Activated T-cell treated with anti-CD3 and anti-CD28 coated beads, Interleukin-2, amount 50 U/mL, for 72 hours (primary cell): ENCODE measurements at regions not wholly inside any gene's neighbourhood (a gene's known extent, or its start where the extent isn't known, plus 50 kb on each side); places are given as distances from the start of the nearest gene placed in this dataset.

Source experiments
- ATAC-seq, 2 donors: fragments of 150-1000 bp; cut with Tn5 transposase; replicated peaks in 1 of 2; 2 replicates each; pipeline ENCODE4 v1.10.0; 2021; ENCODE audit warnings: moderate library complexity in 2 of 2, mild to moderate bottlenecking in 1 of 2
- DNase-seq, 2 donors: peaks; one replicate each; pipeline ENCODE4 v3.0.0; 2021 to 2022; ENCODE audit warnings: mixed read lengths in 1 of 2
- H3K27ac Mint-ChIP-seq: one replicate; pipeline ENCODE4 v1.8.0; 2022; ENCODE audit warnings: mild to moderate bottlenecking, moderate library complexity, mixed read lengths
- H3K27me3 Mint-ChIP-seq: one replicate; pipeline ENCODE4 v1.8.0; 2022; ENCODE audit warnings: low read depth, mixed read lengths
- H3K36me3 Mint-ChIP-seq, 2 donors: one replicate each; pipeline ENCODE4 v1.8.0; 2022; ENCODE audit warnings: mixed read lengths in 2 of 2, mild to moderate bottlenecking in 1 of 2; ENCODE audit not compliant: insufficient read depth in 2 of 2
- H3K4me1 Mint-ChIP-seq: one replicate; pipeline ENCODE4 v1.8.0; 2022; ENCODE audit warnings: low read depth, mixed read lengths
- H3K4me3 Mint-ChIP-seq, 2 donors: one replicate each; pipeline ENCODE4 v1.8.0; 2022; ENCODE audit warnings: mild to moderate bottlenecking in 2 of 2, mixed read lengths in 2 of 2, moderate library complexity in 2 of 2
- H3K9me3 Mint-ChIP-seq, 2 donors: one replicate each; pipeline ENCODE4 v1.8.0; 2022; ENCODE audit warnings: mixed read lengths in 2 of 2

DNA sequence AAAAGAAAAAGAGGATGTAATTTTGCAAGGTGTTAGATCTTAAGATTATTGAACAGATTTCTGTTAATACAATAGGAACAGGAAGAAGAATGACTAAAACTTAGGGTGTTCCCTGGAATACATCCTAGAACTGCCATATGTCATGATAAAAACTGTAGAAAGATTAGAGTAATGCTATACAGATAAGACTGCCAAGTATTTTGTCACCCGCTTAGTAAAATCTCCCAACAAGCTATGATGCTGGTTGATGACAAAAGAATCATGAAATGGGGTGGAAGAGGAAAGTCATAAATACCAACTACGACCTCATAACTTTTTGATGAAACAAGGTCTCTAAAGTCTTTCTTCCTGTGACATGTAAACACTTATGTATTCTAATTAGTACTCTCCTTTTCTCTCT, 163.6 kb upstream of the COL3A1 start:
- H3K4me1 Mint-ChIP-seq = no peaks in the 10 kb centered on the region
- no peak overlapping the region for H3K4me3 Mint-ChIP-seq
- H3K36me3 Mint-ChIP-seq = no peaks in the 10 kb centered on the region
- H3K9me3 Mint-ChIP-seq = peaks cover 1 to 3% of the 10 kb centered on the region in 2 donors
- no peaks in the 10 kb centered on the region for H3K27me3 Mint-ChIP-seq
- ATAC-seq (no peak), DNase-seq (no peak)
- no peak overlapping the region for H3K27ac Mint-ChIP-seq

DNA sequence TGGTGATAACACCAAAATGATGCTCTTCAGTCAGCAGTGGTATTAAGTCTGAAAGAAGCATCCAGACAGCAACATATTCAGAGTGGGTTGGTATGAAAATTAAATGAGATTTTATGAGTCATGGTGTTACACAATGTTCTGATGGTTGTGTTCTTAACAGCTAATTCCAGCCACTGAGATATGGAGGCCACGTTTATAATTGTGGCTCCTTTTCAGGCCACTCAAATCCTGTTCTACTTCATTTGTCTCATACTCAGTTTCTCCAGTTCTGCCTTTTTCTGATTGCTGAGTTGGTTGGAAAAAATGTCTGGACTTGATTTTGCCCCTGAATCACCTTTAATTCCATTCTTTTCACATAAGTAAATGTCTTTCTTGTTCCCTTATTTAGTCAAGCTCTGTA, 162.7 kb upstream of the COL3A1 start:
- Mint-ChIP-seq H3K4me1 (no peaks in the 10 kb centered on the region), H3K27me3 (no peaks in the 10 kb centered on the region), H3K27ac (no peak overlapping the region), H3K9me3 (peaks cover 1% of the 10 kb centered on the region in 2 donors), H3K4me3 (no peak overlapping the region), H3K36me3 (no peaks in the 10 kb centered on the region)
- no peak for DNase-seq
- no peak for ATAC-seq

DNA sequence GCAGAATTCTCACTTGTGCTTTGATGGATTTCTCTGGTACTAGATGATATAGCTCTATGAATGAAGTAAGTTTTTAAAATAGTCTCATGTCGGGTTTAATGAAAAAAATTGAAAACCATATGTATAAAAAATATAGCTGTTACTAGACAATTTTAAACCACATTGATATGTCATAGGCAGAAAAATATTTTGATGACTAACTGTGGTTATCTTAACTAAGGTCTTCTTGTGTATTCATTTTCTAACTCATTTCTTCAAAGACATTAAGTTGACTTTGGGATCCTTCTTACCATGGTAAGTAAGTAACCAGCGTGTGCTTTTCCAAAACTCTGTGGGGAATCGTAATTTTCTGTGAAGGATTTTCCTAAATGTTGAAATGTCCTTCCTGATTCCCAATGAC, 160.9 kb upstream of the COL3A1 start:
- no peak overlapping the region for H3K4me3 Mint-ChIP-seq
- H3K9me3 Mint-ChIP-seq = peaks cover 0 to 1% of the 10 kb centered on the region in 2 donors
- no peaks in the 10 kb centered on the region for H3K4me1 Mint-ChIP-seq
- no peaks in the 10 kb centered on the region for H3K27me3 Mint-ChIP-seq
- H3K27ac Mint-ChIP-seq = no peak overlapping the region
- no peaks in the 10 kb centered on the region for H3K36me3 Mint-ChIP-seq
- ATAC-seq (no peak), DNase-seq (no peak)

DNA sequence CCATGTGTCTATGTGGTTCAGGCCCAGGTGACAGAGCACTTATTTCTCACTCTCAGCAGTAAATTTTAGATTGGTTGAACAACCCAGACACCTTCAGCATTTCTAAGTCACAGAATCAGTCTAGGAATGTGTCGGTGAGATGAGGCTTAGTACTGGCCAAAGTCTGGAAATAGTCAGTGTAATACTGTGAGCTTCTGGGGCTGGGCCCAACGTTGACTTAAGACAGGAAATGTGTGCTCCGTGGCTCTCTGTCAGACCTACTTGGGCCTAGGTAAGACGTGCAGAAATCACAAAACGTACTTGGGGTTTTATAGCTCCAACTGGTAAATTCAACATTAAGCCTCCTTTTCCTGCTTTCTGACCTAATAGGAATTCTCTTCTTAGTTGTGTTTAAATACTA, 160.3 kb upstream of the COL3A1 start:
- Mint-ChIP-seq H3K4me3 (no peak overlapping the region), H3K36me3 (no peaks in the 10 kb centered on the region), H3K27me3 (no peaks in the 10 kb centered on the region), H3K9me3 (peaks cover 0 to 1% of the 10 kb centered on the region in 2 donors), H3K4me1 (no peaks in the 10 kb centered on the region), H3K27ac (no peak overlapping the region)
- DNase-seq (no peak), ATAC-seq (no peak)

DNA sequence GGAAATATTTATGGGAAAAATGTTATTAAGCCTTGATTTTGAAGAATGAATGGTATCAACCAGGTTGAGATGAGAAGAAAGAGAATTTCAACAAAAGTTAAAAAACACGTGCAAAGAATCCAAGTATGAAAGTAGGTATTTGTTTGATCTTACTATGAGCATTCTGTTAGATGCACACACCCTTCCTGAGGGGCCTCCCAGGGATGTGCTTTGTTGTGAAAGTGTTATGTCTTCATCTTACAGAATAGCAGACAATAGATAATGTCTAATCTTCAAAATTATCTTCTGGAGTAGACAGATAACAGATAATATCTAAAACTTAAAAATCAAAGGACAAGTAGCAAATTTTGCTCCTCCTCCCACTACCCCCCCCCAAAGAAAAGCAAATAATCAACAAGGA, 155.2 kb upstream of the COL3A1 start:
- peak overlapping the region; percentile 46 for H3K27ac Mint-ChIP-seq
- no peaks in the 10 kb centered on the region for H3K36me3 Mint-ChIP-seq
- no peaks in the 10 kb centered on the region for H3K4me1 Mint-ChIP-seq
- H3K9me3 Mint-ChIP-seq = peaks cover 0 to 5% of the 10 kb centered on the region in 2 donors
- no peak overlapping the region for H3K4me3 Mint-ChIP-seq
- DNase-seq (no peak), ATAC-seq (no peak)
- H3K27me3 Mint-ChIP-seq = no peaks in the 10 kb centered on the region

DNA sequence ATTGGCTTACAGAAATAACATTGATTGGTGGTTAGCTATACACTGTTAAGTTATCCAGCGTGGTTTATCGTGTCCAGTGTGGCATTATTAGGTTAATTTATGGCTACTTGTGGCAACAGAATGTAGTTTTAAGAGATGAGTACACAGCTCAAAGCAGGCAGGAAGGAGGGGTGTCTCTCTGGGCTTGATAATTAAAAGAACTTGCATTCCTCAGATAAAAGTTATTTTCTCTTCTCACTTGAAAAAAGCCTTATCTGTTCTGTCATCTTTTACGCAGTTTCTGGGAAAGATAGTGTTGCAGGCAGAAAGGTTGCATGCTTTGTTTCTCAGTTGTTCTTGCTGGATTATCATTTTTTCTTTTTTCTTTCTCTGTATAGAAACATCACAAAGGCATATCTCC, 154.4 kb upstream of the COL3A1 start:
- H3K4me3 Mint-ChIP-seq = no peak overlapping the region
- H3K36me3 Mint-ChIP-seq = no peaks in the 10 kb centered on the region
- no peak for ATAC-seq
- no peaks in the 10 kb centered on the region for H3K27me3 Mint-ChIP-seq
- H3K27ac Mint-ChIP-seq = no peak overlapping the region
- no peaks in the 10 kb centered on the region for H3K4me1 Mint-ChIP-seq
- DNase-seq = no peak
- H3K9me3 Mint-ChIP-seq = peaks cover 0 to 5% of the 10 kb centered on the region in 2 donors

DNA sequence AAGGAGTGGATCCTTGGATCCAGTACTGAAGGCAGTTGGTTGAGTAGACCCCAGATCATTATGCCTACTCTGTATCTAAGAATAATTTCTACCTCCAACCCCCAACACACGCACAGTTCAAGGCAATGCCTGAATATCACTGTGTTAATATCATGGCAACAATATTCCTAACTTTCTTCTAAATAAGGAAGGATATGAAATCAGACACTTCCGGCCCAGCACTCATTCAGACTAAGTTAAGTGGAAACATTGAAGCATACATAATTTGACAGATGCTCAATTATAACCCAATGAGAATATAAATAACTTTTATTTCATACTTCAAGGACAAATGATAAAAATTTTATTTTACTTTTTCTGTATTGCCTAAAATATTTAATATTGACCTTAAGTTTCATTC, 153.6 kb upstream of the COL3A1 start:
- no peaks in the 10 kb centered on the region for H3K27me3 Mint-ChIP-seq
- H3K27ac Mint-ChIP-seq = no peak overlapping the region
- H3K9me3 Mint-ChIP-seq = peaks cover 0 to 5% of the 10 kb centered on the region in 2 donors
- no peak overlapping the region for H3K4me3 Mint-ChIP-seq
- no peaks in the 10 kb centered on the region for H3K4me1 Mint-ChIP-seq
- ATAC-seq (no peak), DNase-seq (no peak)
- no peaks in the 10 kb centered on the region for H3K36me3 Mint-ChIP-seq

DNA sequence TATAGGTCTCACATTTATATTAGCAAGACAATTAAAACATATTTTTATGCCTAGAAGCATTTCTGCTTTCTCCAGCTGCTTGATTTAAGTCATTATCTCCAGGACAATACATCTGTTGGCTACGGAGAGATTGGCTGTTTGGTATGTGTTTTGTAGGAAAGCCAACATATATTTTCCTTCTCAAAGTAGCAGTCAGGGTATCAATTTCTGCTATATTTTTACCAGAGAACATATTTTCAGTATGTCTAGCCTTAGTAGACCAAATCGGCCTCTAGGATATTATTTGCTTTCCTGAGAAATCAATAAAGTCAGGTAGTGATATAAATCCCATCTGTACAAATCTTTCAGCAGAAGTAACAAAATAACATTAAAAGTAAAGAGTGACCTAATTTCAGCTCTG, 150.0 kb upstream of the COL3A1 start:
- no peaks in the 10 kb centered on the region for H3K36me3 Mint-ChIP-seq
- H3K4me1 Mint-ChIP-seq = no peaks in the 10 kb centered on the region
- DNase-seq (no peak), ATAC-seq (no peak)
- no peak overlapping the region for H3K4me3 Mint-ChIP-seq
- no peak overlapping the region for H3K27ac Mint-ChIP-seq
- H3K9me3 Mint-ChIP-seq = peaks cover 0 to 5% of the 10 kb centered on the region in 2 donors
- no peaks in the 10 kb centered on the region for H3K27me3 Mint-ChIP-seq

DNA sequence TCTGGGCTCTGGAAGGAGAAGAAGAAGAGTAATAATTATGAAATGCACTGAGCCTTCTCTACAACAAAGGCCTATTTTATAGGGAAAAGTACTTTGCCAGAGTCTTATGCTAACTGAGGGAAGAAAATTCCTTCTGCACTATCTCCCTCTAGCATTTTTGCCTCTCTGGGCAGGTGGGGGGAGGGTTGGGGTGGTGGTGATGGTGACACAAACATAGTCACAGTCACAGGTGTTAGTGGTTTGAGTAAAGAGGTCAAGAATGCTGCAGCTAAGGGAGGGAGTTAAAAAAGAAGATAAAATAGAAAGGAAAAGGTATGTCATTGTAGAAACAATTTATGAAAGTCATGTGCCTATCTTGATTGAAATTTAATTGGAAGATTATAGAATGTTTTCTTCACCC, 140.8 kb upstream of the COL3A1 start:
- peaks cover 0 to under 1% of the 10 kb centered on the region in 2 donors for H3K36me3 Mint-ChIP-seq
- DNase-seq = no peak
- H3K27me3 Mint-ChIP-seq = no peaks in the 10 kb centered on the region
- H3K4me1 Mint-ChIP-seq = no peaks in the 10 kb centered on the region
- peaks cover 5 to 8% of the 10 kb centered on the region in 2 donors for H3K9me3 Mint-ChIP-seq
- no peak overlapping the region for H3K4me3 Mint-ChIP-seq
- no peak for ATAC-seq
- no peak overlapping the region for H3K27ac Mint-ChIP-seq

DNA sequence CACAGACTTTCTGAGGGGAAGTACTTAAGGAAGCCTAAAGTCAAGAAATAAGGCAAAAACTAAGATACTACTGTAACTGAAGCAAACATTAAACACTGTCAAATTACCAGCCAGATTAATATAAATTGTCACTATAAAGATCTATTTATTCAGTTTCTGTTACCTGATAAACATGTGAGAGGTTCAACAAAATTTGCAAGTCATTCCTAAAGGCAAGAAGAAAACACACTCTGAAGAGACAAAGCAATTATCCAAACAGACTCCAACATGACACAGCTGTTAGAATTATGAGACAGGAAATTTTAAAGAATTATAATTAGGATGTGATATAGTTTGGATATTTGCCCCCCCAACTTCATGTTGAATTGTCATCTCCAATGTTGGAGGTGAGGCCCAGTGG, 140.4 kb upstream of the COL3A1 start:
- Mint-ChIP-seq H3K27ac (no peak overlapping the region), H3K9me3 (peaks cover 9 to 10% of the 10 kb centered on the region in 2 donors)
- no peak for ATAC-seq

DNA sequence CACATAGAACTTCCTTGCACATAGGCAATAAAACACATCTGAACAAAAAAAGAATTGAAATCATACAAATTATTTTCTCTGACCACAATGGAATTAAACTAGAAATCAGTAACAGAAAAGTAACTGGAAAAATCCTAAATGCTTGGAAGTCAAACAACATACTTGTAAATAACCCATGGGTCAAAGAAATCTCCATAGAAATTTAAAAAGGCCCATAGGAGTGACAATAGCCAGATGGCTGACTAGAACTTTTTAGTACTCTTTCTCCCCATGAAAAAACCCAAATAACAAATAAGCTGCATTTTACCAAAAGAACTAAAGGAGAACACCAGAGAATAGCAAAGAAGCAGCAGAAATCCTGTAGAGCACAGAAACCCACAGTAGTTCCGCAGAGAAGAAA, 139.2 kb upstream of the COL3A1 start:
- Mint-ChIP-seq H3K4me1 (no peaks in the 10 kb centered on the region), H3K27ac (no peak overlapping the region), H3K27me3 (no peaks in the 10 kb centered on the region), H3K9me3 (peaks cover 8 to 10% of the 10 kb centered on the region in 2 donors), H3K4me3 (no peak overlapping the region), H3K36me3 (peaks cover 0 to 2% of the 10 kb centered on the region in 2 donors)
- no peak for ATAC-seq
- DNase-seq = no peak

More for the DNA sequence above, 140.4 kb upstream of the COL3A1 start:
- no peaks in the 10 kb centered on the region for H3K4me1 Mint-ChIP-seq
- no peak for DNase-seq
- peaks cover 0 to 2% of the 10 kb centered on the region in 2 donors for H3K36me3 Mint-ChIP-seq
- no peak overlapping the region for H3K4me3 Mint-ChIP-seq
- no peaks in the 10 kb centered on the region for H3K27me3 Mint-ChIP-seq

DNA sequence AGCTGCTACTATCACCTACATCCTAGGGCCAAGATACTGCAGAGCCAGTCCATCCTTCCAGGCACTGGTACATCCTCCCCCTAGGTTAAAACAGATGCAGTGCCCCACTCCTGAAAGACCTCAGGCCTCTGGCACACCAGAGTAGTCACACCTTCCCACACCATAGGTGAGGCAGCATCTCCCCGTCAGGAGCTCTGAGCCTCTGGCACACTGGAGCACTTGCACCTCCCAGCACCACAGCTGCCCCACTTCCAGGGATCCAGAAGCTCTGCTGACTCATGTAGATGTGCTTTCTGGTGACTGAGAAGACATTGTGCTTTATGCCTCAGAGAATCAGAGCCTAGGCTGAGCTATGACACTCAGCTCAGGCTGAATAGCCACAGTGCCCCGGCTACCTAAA, 138.4 kb upstream of the COL3A1 start:
- H3K27ac Mint-ChIP-seq = no peak overlapping the region
- no peak overlapping the region for H3K4me3 Mint-ChIP-seq
- H3K36me3 Mint-ChIP-seq = peaks cover 0 to 2% of the 10 kb centered on the region in 2 donors
- H3K27me3 Mint-ChIP-seq = no peaks in the 10 kb centered on the region
- no peak for DNase-seq
- ATAC-seq = no peak
- peaks cover 8 to 10% of the 10 kb centered on the region in 2 donors for H3K9me3 Mint-ChIP-seq
- H3K4me1 Mint-ChIP-seq = no peaks in the 10 kb centered on the region

DNA sequence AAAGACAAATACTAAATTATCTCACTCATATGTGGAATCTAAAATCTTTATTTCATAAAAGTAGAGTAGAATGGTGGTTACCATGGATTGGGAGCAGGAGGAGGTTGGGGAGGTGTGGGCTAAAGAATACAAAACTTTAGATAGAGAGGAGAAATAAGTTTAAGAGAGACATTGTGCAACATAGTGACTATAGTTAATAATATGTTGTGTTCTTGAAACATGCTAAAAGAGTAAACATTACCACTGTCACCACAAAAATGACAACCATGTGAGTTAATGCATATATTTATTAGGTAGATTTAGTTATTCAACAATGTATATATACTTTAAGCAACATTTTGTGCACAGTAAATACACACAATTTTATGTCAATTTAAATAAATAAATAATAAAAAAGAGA, 128.5 kb upstream of the COL3A1 start:
- H3K9me3 Mint-ChIP-seq = no peaks in the 10 kb centered on the region
- H3K4me1 Mint-ChIP-seq = no peaks in the 10 kb centered on the region
- no peak overlapping the region for H3K27ac Mint-ChIP-seq
- H3K27me3 Mint-ChIP-seq = no peaks in the 10 kb centered on the region
- H3K36me3 Mint-ChIP-seq = no peaks in the 10 kb centered on the region
- no peak overlapping the region for H3K4me3 Mint-ChIP-seq
- no peak for ATAC-seq
- DNase-seq = no peak

DNA sequence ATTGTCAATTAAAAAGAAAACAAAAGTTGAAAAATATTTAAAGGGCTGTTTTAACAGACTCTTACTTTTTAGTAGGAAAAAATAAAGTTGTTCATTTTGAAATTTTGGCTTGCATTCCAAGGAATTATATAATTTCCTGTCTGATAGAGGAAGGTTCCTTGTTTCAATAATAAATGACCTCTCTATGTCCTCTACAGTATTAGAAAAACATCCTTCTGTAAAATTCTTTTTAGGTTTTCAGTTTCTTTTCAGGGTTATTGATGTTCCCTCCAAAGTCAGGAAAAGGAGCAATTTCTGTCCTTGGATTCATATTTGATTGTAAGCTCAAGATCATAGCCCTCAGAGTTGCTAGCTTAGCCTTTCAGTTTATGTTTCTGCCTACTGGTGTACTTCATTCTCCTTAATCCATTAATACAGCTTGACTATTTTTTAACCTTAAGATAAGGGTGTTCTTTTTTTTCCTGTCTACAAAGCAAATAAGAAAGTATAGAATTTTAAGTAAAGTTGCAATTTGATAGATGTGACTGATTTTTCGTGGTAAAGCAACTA, 125.2 kb upstream of the COL3A1 start:
- Mint-ChIP-seq H3K36me3 (no peaks in the 10 kb centered on the region), H3K4me3 (no peak overlapping the region), H3K9me3 (no peaks in the 10 kb centered on the region), H3K27me3 (no peaks in the 10 kb centered on the region), H3K27ac (no peak overlapping the region), H3K4me1 (no peaks in the 10 kb centered on the region)
- DNase-seq (no peak), ATAC-seq (no peak)
